ENCODE measurements at regions not wholly inside any gene's neighbourhood (a gene's known extent, or its start where the extent isn't known, plus 50 kb on each side); places are given as distances from the start of the nearest gene placed in this dataset.
"Not testable (repeated sequence)": the region's sequence is repeated elsewhere in the genome, so short reads cannot be mapped to it uniquely, and the experiment has no call there.

GRCh38 chr13:80083853-80084676 is 256.9 kb downstream of the SPRY2 start:
- H3K4me3 ChIP-seq (ENCODE audit: low read length): no peak overlapping the region
- H3K9me3 ChIP-seq (ENCODE audit: control insufficient read depth, low read depth, low read length): no peaks in the 10 kb centered on the region
- no peak overlapping the region for H3K27ac ChIP-seq (ENCODE audit: low read length)
- no peaks in the 10 kb centered on the region for H3K27me3 ChIP-seq (ENCODE audit: control insufficient read depth, insufficient read depth, low read length)
- 83% methylated on average over 1 of the region's 4 CpGs for WGBS (ENCODE audit: insufficient coverage, low lambda C conversion rate)
- H3K4me1 ChIP-seq (ENCODE audit: control insufficient read depth, insufficient read depth, low read length): peaks cover 3% of the 10 kb centered on the region
- H3K36me3 ChIP-seq (ENCODE audit: control insufficient read depth, insufficient read depth, low read length): no peaks in the 10 kb centered on the region
- no peak for DNase-seq

GRCh38 chr13:80083081-80083852 is 257.7 kb downstream of the SPRY2 start:
- 100% methylated on average over 1 of the region's 6 CpGs for WGBS (ENCODE audit: insufficient coverage, low lambda C conversion rate)
- no peak overlapping the region for H3K27ac ChIP-seq (ENCODE audit: low read length)
- no peak for DNase-seq

GRCh38 chr13:80082396-80083080 is 258.4 kb downstream of the SPRY2 start:
- no peak for DNase-seq
- Histone ChIP-seq H3K36me3 (ENCODE audit: control insufficient read depth, insufficient read depth, low read length) (no peaks in the 10 kb centered on the region), H3K4me3 (ENCODE audit: low read length) (no peak overlapping the region), H3K27ac (ENCODE audit: low read length) (no peak overlapping the region), H3K27me3 (ENCODE audit: control insufficient read depth, insufficient read depth, low read length) (no peaks in the 10 kb centered on the region), H3K4me1 (ENCODE audit: control insufficient read depth, insufficient read depth, low read length) (peaks cover 3% of the 10 kb centered on the region), H3K9me3 (ENCODE audit: control insufficient read depth, low read depth, low read length) (no peaks in the 10 kb centered on the region)

More at GRCh38 chr13:80083081-80083852, 257.7 kb downstream of the SPRY2 start:
- Histone ChIP-seq H3K27me3 (ENCODE audit: control insufficient read depth, insufficient read depth, low read length) (no peaks in the 10 kb centered on the region), H3K4me1 (ENCODE audit: control insufficient read depth, insufficient read depth, low read length) (peaks cover 3% of the 10 kb centered on the region), H3K9me3 (ENCODE audit: control insufficient read depth, low read depth, low read length) (no peaks in the 10 kb centered on the region), H3K4me3 (ENCODE audit: low read length) (no peak overlapping the region), H3K36me3 (ENCODE audit: control insufficient read depth, insufficient read depth, low read length) (no peaks in the 10 kb centered on the region)

- Histone ChIP-seq H3K36me3 (ENCODE audit: control insufficient read depth, insufficient read depth, low read length) (no peaks in the 10 kb centered on the region), H3K4me3 (ENCODE audit: low read length) (no peak overlapping the region), H3K27me3 (ENCODE audit: control insufficient read depth, insufficient read depth, low read length) (no peaks in the 10 kb centered on the region), H3K27ac (ENCODE audit: low read length) (no peak overlapping the region), H3K9me3 (ENCODE audit: control insufficient read depth, low read depth, low read length) (peaks cover 2% of the 10 kb centered on the region), H3K4me1 (ENCODE audit: control insufficient read depth, insufficient read depth, low read length) (no peaks in the 10 kb centered on the region)
- 60% methylated on average over 1 of the region's 4 CpGs for WGBS (ENCODE audit: insufficient coverage, low lambda C conversion rate)
- no peak for DNase-seq
Measured at GRCh38 chr13:80074811-80075210, 266.1 kb downstream of the SPRY2 start.

GRCh38 chr13:80074143-80074752 is 266.7 kb downstream of the SPRY2 start:
- H3K27ac ChIP-seq (ENCODE audit: low read length): no peak overlapping the region
- WGBS (ENCODE audit: insufficient coverage, low lambda C conversion rate): no CpG with 5 or more reads among the region's 13 CpGs
- H3K4me3 ChIP-seq (ENCODE audit: low read length): no peak overlapping the region
- no peaks in the 10 kb centered on the region for H3K4me1 ChIP-seq (ENCODE audit: control insufficient read depth, insufficient read depth, low read length)
- DNase-seq: no peak
- H3K9me3 ChIP-seq (ENCODE audit: control insufficient read depth, low read depth, low read length): peaks cover 2% of the 10 kb centered on the region
- no peaks in the 10 kb centered on the region for H3K36me3 ChIP-seq (ENCODE audit: control insufficient read depth, insufficient read depth, low read length)
- no peaks in the 10 kb centered on the region for H3K27me3 ChIP-seq (ENCODE audit: control insufficient read depth, insufficient read depth, low read length)

GRCh38 chr13:80072231-80072630 is 268.7 kb downstream of the SPRY2 start:
- no peak overlapping the region for H3K27ac ChIP-seq (ENCODE audit: low read length)
- H3K9me3 ChIP-seq (ENCODE audit: control insufficient read depth, low read depth, low read length): peaks cover 2% of the 10 kb centered on the region
- DNase-seq: no peak
- no peaks in the 10 kb centered on the region for H3K27me3 ChIP-seq (ENCODE audit: control insufficient read depth, insufficient read depth, low read length)
- no peaks in the 10 kb centered on the region for H3K36me3 ChIP-seq (ENCODE audit: control insufficient read depth, insufficient read depth, low read length)
- H3K4me1 ChIP-seq (ENCODE audit: control insufficient read depth, insufficient read depth, low read length): no peaks in the 10 kb centered on the region
- H3K4me3 ChIP-seq (ENCODE audit: low read length): no peak overlapping the region

GRCh38 chr13:80070024-80070703 is 270.8 kb downstream of the SPRY2 start:
- no CpG with 5 or more reads among the region's 11 CpGs for WGBS (ENCODE audit: insufficient coverage, low lambda C conversion rate)
- H3K4me3 ChIP-seq (ENCODE audit: low read length): no peak overlapping the region
- H3K4me1 ChIP-seq (ENCODE audit: control insufficient read depth, insufficient read depth, low read length): no peaks in the 10 kb centered on the region
- no peaks in the 10 kb centered on the region for H3K36me3 ChIP-seq (ENCODE audit: control insufficient read depth, insufficient read depth, low read length)
- H3K9me3 ChIP-seq (ENCODE audit: control insufficient read depth, low read depth, low read length): peaks cover 2% of the 10 kb centered on the region
- no peaks in the 10 kb centered on the region for H3K27me3 ChIP-seq (ENCODE audit: control insufficient read depth, insufficient read depth, low read length)
- H3K27ac ChIP-seq (ENCODE audit: low read length): peak overlapping the region; percentile 4
- peak in 1 of 2 donors; percentile 59 for DNase-seq

- DNase-seq: no peak
- no peaks in the 10 kb centered on the region for H3K27me3 ChIP-seq (ENCODE audit: control insufficient read depth, insufficient read depth, low read length)
- H3K4me1 ChIP-seq (ENCODE audit: control insufficient read depth, insufficient read depth, low read length): no peaks in the 10 kb centered on the region
- no peaks in the 10 kb centered on the region for H3K36me3 ChIP-seq (ENCODE audit: control insufficient read depth, insufficient read depth, low read length)
- H3K27ac ChIP-seq (ENCODE audit: low read length): no peak overlapping the region
- peaks cover 1% of the 10 kb centered on the region for H3K9me3 ChIP-seq (ENCODE audit: control insufficient read depth, low read depth, low read length)
- WGBS (ENCODE audit: insufficient coverage, low lambda C conversion rate): no CpG with 5 or more reads among the region's 3 CpGs
- H3K4me3 ChIP-seq (ENCODE audit: low read length): no peak overlapping the region
Measured at GRCh38 chr13:80069374-80069773, 271.6 kb downstream of the SPRY2 start.

- Histone ChIP-seq H3K36me3 (ENCODE audit: control insufficient read depth, insufficient read depth, low read length) (no peaks in the 10 kb centered on the region), H3K27me3 (ENCODE audit: control insufficient read depth, insufficient read depth, low read length) (no peaks in the 10 kb centered on the region), H3K4me3 (ENCODE audit: low read length) (no peak overlapping the region), H3K27ac (ENCODE audit: low read length) (no peak overlapping the region), H3K4me1 (ENCODE audit: control insufficient read depth, insufficient read depth, low read length) (no peaks in the 10 kb centered on the region), H3K9me3 (ENCODE audit: control insufficient read depth, low read depth, low read length) (no peaks in the 10 kb centered on the region)
- DNase-seq: no peak
- no CpG with 5 or more reads among the region's 1 CpG for WGBS (ENCODE audit: insufficient coverage, low lambda C conversion rate)
Measured at GRCh38 chr13:80065996-80066395, 274.9 kb downstream of the SPRY2 start.

- not testable (repeated sequence) for H3K36me3 ChIP-seq (ENCODE audit: control insufficient read depth, insufficient read depth, low read length); H3K27ac ChIP-seq (ENCODE audit: low read length); H3K4me1 ChIP-seq (ENCODE audit: control insufficient read depth, insufficient read depth, low read length); H3K9me3 ChIP-seq (ENCODE audit: control insufficient read depth, low read depth, low read length); DNase-seq; H3K4me3 ChIP-seq (ENCODE audit: low read length); H3K27me3 ChIP-seq (ENCODE audit: control insufficient read depth, insufficient read depth, low read length)
Measured at GRCh38 chr13:80062416-80062815, 278.5 kb downstream of the SPRY2 start.
